Nephron (organoid): ENCODE measurements at regions not wholly inside any gene's neighbourhood (a gene's known extent, or its start where the extent isn't known, plus 50 kb on each side); places are given as distances from the start of the nearest gene placed in this dataset.

Experiments used
- H3K27ac Mint-ChIP-seq, 3 experiments: 2 replicates each; pipeline ENCODE4 v1.8.0; 2020; ENCODE audit warnings: mixed read lengths in 3 of 3, mild to moderate bottlenecking in 2 of 3, moderate library complexity in 1 of 3
- H3K27me3 Mint-ChIP-seq: 2 replicates; pipeline ENCODE4 v1.8.0; 2021; ENCODE audit warnings: low read depth, mild to moderate bottlenecking, moderate library complexity, mixed read lengths
- H3K36me3 Mint-ChIP-seq: 2 replicates; pipeline ENCODE4 v1.8.0; 2020; ENCODE audit warnings: low read depth, mixed read lengths
- H3K4me1 Mint-ChIP-seq: 2 replicates; pipeline ENCODE4 v1.8.0; 2020; ENCODE audit warnings: mixed read lengths
- H3K4me3 Mint-ChIP-seq, 3 experiments: 2 replicates each; pipeline ENCODE4 v1.8.0; 2020; ENCODE audit warnings: mild to moderate bottlenecking in 3 of 3, mixed read lengths in 3 of 3, moderate library complexity in 2 of 3
- H3K9me3 Mint-ChIP-seq: 2 replicates; pipeline ENCODE4 v1.8.0; 2020; ENCODE audit warnings: mixed read lengths
- CTCF ChIP-seq, 3 experiments: fragments of 200-600 bp; sonication (generic); IDR thresholded peaks; one replicate each; pipeline ENCODE4 v1.5.0; 2021; ENCODE audit warnings: antibody characterized with exemption in 3 of 3; ENCODE audit not compliant: unreplicated experiment in 3 of 3

- H3K4me3 Mint-ChIP-seq = no peak overlapping the region
- H3K36me3 Mint-ChIP-seq = no peaks in the 10 kb centered on the region
- no peak for TF ChIP-seq CTCF (IDR thresholded peaks at IDR 0.05; ENCODE audit: unreplicated experiment in 3 of 3)
- H3K9me3 Mint-ChIP-seq = peaks cover 2% of the 10 kb centered on the region
- H3K27ac Mint-ChIP-seq = peak overlapping the region in 1 of 3 experiments; percentile 36
- H3K4me1 Mint-ChIP-seq = peaks cover 12% of the 10 kb centered on the region
- peaks cover 38% of the 10 kb centered on the region for H3K27me3 Mint-ChIP-seq
Measured at GRCh38 chr14:101705733-101706508, 55.6 kb upstream of the PPP2R5C start.

- Mint-ChIP-seq H3K27me3 (peaks cover 36% of the 10 kb centered on the region), H3K9me3 (peaks cover 2% of the 10 kb centered on the region), H3K27ac (no peak overlapping the region), H3K4me1 (peaks cover 12% of the 10 kb centered on the region), H3K36me3 (no peaks in the 10 kb centered on the region), H3K4me3 (no peak overlapping the region)
- no peak for TF ChIP-seq CTCF (IDR thresholded peaks at IDR 0.05; ENCODE audit: unreplicated experiment in 3 of 3)
Measured at GRCh38 chr14:101706509-101707067, 54.9 kb upstream of the PPP2R5C start.

GRCh38 chr14:101707068-101707842, 54.3 kb upstream of the PPP2R5C start:
- TF ChIP-seq CTCF (IDR thresholded peaks at IDR 0.05; ENCODE audit: unreplicated experiment in 3 of 3) = peak; percentile 81 to 87 (median 87)
- Mint-ChIP-seq H3K27me3 (peaks cover 32% of the 10 kb centered on the region), H3K36me3 (no peaks in the 10 kb centered on the region), H3K4me1 (peaks cover 12% of the 10 kb centered on the region), H3K4me3 (peak overlapping the region in 2 of 3 experiments; percentile 35 to 36), H3K9me3 (peaks cover 2% of the 10 kb centered on the region), H3K27ac (peak overlapping the region in 1 of 3 experiments; percentile 9)

GRCh38 chr14:101707863-101708620, 53.5 kb upstream of the PPP2R5C start:
- Mint-ChIP-seq H3K4me3 (no peak overlapping the region), H3K36me3 (no peaks in the 10 kb centered on the region), H3K27ac (no peak overlapping the region), H3K4me1 (peaks cover 12% of the 10 kb centered on the region), H3K9me3 (peaks cover 2% of the 10 kb centered on the region), H3K27me3 (peaks cover 27% of the 10 kb centered on the region)
- TF ChIP-seq CTCF (IDR thresholded peaks at IDR 0.05; ENCODE audit: unreplicated experiment in 3 of 3) = no peak

GRCh38 chr14:101708853-101709532, 52.5 kb upstream of the PPP2R5C start:
- H3K4me1 Mint-ChIP-seq = peaks cover 12% of the 10 kb centered on the region
- no peaks in the 10 kb centered on the region for H3K36me3 Mint-ChIP-seq
- no peak overlapping the region for H3K4me3 Mint-ChIP-seq
- H3K27me3 Mint-ChIP-seq = peaks cover 22% of the 10 kb centered on the region
- TF ChIP-seq CTCF (IDR thresholded peaks at IDR 0.05; ENCODE audit: unreplicated experiment in 3 of 3) = no peak
- H3K27ac Mint-ChIP-seq = no peak overlapping the region
- peaks cover 5% of the 10 kb centered on the region for H3K9me3 Mint-ChIP-seq
